Psoas muscle (tissue), 7 donors: ENCODE measurements at regions not wholly inside any gene's neighbourhood (a gene's known extent, or its start where the extent isn't known, plus 50 kb on each side); places are given as distances from the start of the nearest gene placed in this dataset.

Experiments used
- ATAC-seq, 4 donors: fragments of 200-7000 bp; cut with Tn5 transposase; one replicate each; pipeline ENCODE4 v1.9.1; 2020; ENCODE audit warnings: moderate library complexity in 3 of 4, mild to moderate bottlenecking in 2 of 4
- DNase-seq, 2 donors: peaks; one replicate each; pipeline ENCODE4 v3.0.0-alpha.2; 2020
- H3K27ac ChIP-seq: fragments of 200-600 bp; one replicate; pipeline ENCODE4 v1.8.0; 2022
- H3K27me3 ChIP-seq, 3 donors: fragments of 200-600 bp in 1 of 3; one replicate each; pipeline versions ENCODE4 v1.6.1 to v1.8.0; 2013 to 2022; ENCODE audit warnings: low read length in 2 of 3, mild to moderate bottlenecking in 2 of 3, moderate library complexity in 1 of 3; ENCODE audit not compliant: insufficient read depth in 3 of 3
- H3K36me3 ChIP-seq, 2 donors: fragments of 200-600 bp in 1 of 2; one replicate each; pipeline versions ENCODE4 v1.6.1 to v1.8.0; 2013 to 2022; ENCODE audit warnings: low read depth in 1 of 2, mild to moderate bottlenecking in 1 of 2, moderate library complexity in 1 of 2; ENCODE audit not compliant: insufficient read depth in 1 of 2
- H3K4me1 ChIP-seq: fragments of 200-600 bp; one replicate; pipeline ENCODE4 v1.8.0; 2022
- H3K4me3 ChIP-seq: fragments of 200-600 bp; one replicate; pipeline ENCODE4 v1.8.0; 2022; ENCODE audit warnings: mild to moderate bottlenecking
- H3K9me3 ChIP-seq: fragments of 200-600 bp; one replicate; pipeline ENCODE4 v1.8.0; 2022
- WGBS, 3 donors: extraction: QIAGEN DNeasy Blood & Tissue Kit; methylation state at CpG; one replicate each; pipeline versions ENCODE4 v1.1.6 to v1.1.7; 2013; 5-methylcytosine and 5-hydroxymethylcytosine counted together
- intact Hi-C, 2 donors: fragments of 100-400 bp; cut with DNase I; formaldehyde crosslinking; loops; one replicate each; pipeline versions ENCODE4 v1.11.0 to v1.14.2; 2022
- TF ChIP-seq, protein P1 (sequence below): fragments of 200-600 bp; IDR thresholded peaks from one replicate; pipeline ENCODE4 v1.8.0; 2022; ENCODE audit warnings: antibody characterized with exemption
- donor health status: healthy with polysubstance abuse.
- donor health status: DM: no; HTN: no; CAD: no; lungs with moderate emphysema.
- donor health status: Bipolar disorder and iron deficiency.
- donor health status: healthy.
- donor health status: DM: yes; HTN: yes; CAD: no.
- donor health status: DM: no; HTN: no; CAD: no.
- donor health status: DM: yes; HTN: yes; CAD: no.

- intact Hi-C loops, result loop anchor here in 1 of 2 donors (10.0 kb wide), 1 partner anchor 62 kb away; no protein-coding TSS in a partner anchor
- Histone ChIP-seq H3K27me3 (no peaks in the 10 kb centered on the region), H3K36me3 (no peaks in the 10 kb centered on the region), H3K9me3 (peaks cover 20% of the 10 kb centered on the region), H3K4me1 (no peaks in the 10 kb centered on the region), H3K4me3 (no peak overlapping the region), H3K27ac (no peak overlapping the region)
- 54 to 69% (median 59%) methylated on average over 1 of the region's 1 CpG for WGBS, 3 donors
- TF ChIP-seq, protein P1, sequence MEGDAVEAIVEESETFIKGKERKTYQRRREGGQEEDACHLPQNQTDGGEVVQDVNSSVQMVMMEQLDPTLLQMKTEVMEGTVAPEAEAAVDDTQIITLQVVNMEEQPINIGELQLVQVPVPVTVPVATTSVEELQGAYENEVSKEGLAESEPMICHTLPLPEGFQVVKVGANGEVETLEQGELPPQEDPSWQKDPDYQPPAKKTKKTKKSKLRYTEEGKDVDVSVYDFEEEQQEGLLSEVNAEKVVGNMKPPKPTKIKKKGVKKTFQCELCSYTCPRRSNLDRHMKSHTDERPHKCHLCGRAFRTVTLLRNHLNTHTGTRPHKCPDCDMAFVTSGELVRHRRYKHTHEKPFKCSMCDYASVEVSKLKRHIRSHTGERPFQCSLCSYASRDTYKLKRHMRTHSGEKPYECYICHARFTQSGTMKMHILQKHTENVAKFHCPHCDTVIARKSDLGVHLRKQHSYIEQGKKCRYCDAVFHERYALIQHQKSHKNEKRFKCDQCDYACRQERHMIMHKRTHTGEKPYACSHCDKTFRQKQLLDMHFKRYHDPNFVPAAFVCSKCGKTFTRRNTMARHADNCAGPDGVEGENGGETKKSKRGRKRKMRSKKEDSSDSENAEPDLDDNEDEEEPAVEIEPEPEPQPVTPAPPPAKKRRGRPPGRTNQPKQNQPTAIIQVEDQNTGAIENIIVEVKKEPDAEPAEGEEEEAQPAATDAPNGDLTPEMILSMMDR, result no peak
- ATAC-seq, result no peak
- no peak for DNase-seq
Measured at GRCh38 chr16:62692685-62693084, 656.4 kb upstream of the CDH8 start.

DNA sequence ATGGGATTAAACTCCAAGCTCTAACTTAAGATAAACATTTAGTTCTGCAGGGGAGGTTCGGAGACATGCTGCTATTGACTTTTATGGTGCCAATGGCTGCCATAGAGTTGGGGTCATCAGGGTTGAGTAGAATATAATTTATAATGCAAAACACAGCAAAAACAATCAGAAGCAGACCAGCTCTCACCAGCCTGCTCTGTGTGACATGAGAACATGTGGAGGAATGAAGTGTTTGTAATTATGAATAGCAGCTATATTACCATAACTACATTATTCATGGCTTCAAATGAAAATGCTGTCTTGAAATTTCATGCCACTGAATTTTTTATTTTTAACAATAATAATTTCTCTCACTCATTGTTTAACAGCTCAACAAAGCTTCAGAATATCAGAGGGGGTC lies 645.6 kb upstream of the CDH8 start:
- H3K36me3 ChIP-seq, result no peaks in the 10 kb centered on the region
- intact Hi-C loops, result no loop called here
- 59 to 75% (median 64%) methylated on average over 1 of the region's 1 CpG for WGBS, 3 donors
- DNase-seq (no peak), ATAC-seq (no peak)
- TF ChIP-seq, protein P1, result no peak
- H3K27ac ChIP-seq, result no peak overlapping the region
- H3K4me3 ChIP-seq, result no peak overlapping the region
- no peaks in the 10 kb centered on the region for H3K4me1 ChIP-seq
- H3K9me3 ChIP-seq, result peaks cover 7% of the 10 kb centered on the region
- H3K27me3 ChIP-seq, result no peaks in the 10 kb centered on the region

- Histone ChIP-seq H3K36me3 (no peaks in the 10 kb centered on the region), H3K27me3 (no peaks in the 10 kb centered on the region), H3K27ac (no peak overlapping the region), H3K4me1 (no peaks in the 10 kb centered on the region), H3K4me3 (no peak overlapping the region), H3K9me3 (peaks cover 7% of the 10 kb centered on the region)
- 65 to 85% (median 82%) methylated on average over 4 of the region's 4 CpGs for WGBS, 3 donors
- intact Hi-C loops, result no loop called here
- DNase-seq (no peak), ATAC-seq (no peak)
- TF ChIP-seq, protein P1, result no peak
Measured at GRCh38 chr16:62678796-62679195, 642.6 kb upstream of the CDH8 start.

DNA sequence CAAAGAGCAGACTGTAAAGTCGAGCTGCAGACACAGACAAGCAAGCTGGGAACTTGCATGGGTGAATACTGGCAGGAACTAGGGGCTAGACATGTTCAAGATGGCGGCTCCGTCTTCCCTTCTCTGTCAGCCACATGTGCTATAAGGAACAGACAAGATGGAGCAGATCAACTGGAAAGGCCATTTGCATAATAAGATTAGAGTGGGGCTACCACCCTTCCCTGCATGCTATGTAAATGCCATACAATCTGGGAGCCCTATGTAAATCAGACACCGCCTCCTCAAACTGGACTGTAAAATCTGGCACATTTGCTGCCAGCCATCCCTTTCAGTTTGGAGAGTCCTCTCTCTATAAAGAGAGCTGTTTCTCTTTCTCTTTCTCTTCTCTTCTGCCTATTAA lies 640.1 kb upstream of the CDH8 start:
- no peak overlapping the region for H3K4me3 ChIP-seq
- no peak for ATAC-seq

GRCh38 chr16:62665269-62665668 lies 629.0 kb upstream of the CDH8 start:
- ATAC-seq, result no peak
- intact Hi-C loops, result no loop called here
- TF ChIP-seq, protein P1, result no peak

More for the DNA sequence above, 640.1 kb upstream of the CDH8 start:
- H3K27ac ChIP-seq, result no peak overlapping the region
- WGBS, 3 donors, result 71 to 78% (median 72%) methylated on average over 4 of the region's 4 CpGs
- no peaks in the 10 kb centered on the region for H3K36me3 ChIP-seq
- H3K27me3 ChIP-seq, result no peaks in the 10 kb centered on the region
- H3K9me3 ChIP-seq, result peaks cover 7% of the 10 kb centered on the region
- DNase-seq, result no peak
- TF ChIP-seq, protein P1, result no peak
- H3K4me1 ChIP-seq, result no peaks in the 10 kb centered on the region
- intact Hi-C loops, result no loop called here

More at GRCh38 chr16:62665269-62665668, 629.0 kb upstream of the CDH8 start:
- no peak for DNase-seq
- H3K27ac ChIP-seq, result no peak overlapping the region
- H3K27me3 ChIP-seq, result no peaks in the 10 kb centered on the region
- WGBS, 3 donors, result 37 to 53% (median 41%) methylated on average over 1 of the region's 1 CpG
- no peaks in the 10 kb centered on the region for H3K9me3 ChIP-seq
- no peaks in the 10 kb centered on the region for H3K36me3 ChIP-seq
- H3K4me1 ChIP-seq, result no peaks in the 10 kb centered on the region
- H3K4me3 ChIP-seq, result no peak overlapping the region
